HG02852 (cell line): ENCODE measurements at regions not wholly inside any gene's neighbourhood (a gene's known extent, or its start where the extent isn't known, plus 50 kb on each side); places are given as distances from the start of the nearest gene placed in this dataset.

Source experiments
- ATAC-seq: cut with Tn5 transposase; IDR thresholded peaks from one replicate; pipeline ENCODE4 v1.9.1; 2021; ENCODE audit warnings: mild to moderate bottlenecking, moderate library complexity; ENCODE audit not compliant: unreplicated experiment

GRCh38 chr3:187947927-187948682 lies 202.8 kb upstream of the BCL6 start:
- ATAC-seq: no peak

GRCh38 chr3:187949093-187949820 lies 204.0 kb upstream of the BCL6 start:
- ATAC-seq: no peak

DNA sequence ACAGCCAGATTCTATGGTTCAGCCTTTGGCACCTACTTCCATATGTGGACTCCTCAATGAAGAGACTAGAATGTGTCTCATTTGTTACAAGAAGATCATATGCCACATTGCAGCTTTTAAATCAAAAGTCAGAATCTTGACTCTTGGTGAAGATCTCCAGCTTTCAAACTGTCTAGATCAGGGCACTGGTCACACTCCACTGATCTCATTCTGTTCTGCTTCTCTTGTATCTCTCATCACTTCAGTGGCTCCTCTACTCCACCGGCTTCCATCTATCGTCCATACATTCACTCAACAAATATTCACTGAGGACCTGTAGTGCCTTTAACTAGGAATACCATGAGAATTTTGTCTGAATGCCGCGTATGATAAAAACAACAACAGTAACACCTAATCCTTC lies 203.3 kb upstream of the LPP start:
- ATAC-seq: no peak

DNA sequence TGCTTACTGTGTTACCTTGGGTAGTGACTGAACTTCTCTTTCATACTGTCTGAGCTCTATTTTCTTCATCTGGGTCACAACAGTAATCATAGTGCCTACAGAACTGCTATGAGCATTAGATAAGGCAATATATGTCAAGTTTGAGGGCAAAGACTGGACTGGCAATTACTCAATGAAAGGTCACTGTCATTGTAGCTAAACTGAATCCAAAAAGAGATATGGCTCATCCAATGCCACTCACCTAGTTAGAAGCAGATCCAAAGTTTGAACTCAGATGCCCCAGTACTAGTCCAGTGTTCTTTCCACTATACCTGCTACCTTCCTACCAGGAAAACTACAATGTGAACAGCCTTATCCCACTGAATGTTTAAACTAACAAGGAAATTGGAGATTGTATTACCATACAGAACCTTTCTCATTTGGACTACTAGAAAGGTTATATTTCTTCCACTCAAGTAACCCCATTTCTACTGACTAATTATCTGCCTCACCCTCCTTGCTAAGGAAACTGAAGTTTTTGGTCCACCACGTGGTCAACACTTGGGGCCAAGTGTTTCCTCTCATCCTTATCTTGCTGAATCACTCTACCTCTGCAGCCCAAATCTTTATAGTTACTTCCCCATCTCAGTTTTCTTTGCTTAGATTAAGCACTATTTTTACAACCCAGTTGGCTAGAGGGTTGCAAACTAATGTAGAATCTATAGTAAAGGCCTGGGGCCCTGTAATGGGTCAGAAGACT lies 202.3 kb upstream of the LPP start:
- ATAC-seq: no peak

- no peak for ATAC-seq
These were observed 201.1 kb upstream of the LPP start for GRCh38 chr3:187952849-187953248.

DNA sequence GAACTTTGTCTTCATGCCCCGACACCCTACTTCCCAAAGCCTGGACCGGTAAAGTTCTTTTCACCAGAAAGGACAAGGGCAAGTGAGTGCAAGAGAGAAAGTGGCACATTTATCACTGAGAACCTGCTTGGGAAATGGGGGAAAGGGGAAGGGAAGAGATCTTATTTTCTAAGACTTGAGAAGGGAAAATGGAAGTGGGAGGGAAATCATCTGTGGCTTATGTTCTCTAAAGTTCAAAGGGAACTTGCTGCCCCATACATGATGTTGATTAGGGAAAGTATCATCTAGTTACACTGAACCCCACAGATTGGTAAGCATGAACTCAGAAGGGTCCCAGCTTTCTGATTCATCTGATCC lies 199.5 kb upstream of the LPP start:
- ATAC-seq: no peak

- no peak for ATAC-seq
These were observed 198.9 kb upstream of the LPP start for GRCh38 chr3:187954873-187955586.

DNA sequence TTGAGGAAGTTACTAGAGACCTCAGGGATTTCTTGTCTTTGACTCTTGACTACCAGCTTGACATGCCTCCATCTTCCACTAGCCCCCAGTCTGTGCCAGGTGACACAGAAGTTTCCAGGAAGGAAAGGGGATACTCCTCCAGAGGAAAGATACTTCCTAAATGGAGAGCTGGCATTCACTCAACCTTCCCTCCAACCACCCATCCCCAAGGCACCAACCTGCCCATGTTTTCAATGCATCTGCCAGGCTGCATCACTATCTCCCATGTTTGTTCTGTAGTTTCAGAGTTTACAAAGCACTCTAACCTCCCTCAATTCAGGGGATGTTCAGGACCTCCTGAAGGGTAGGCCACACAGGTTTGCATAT lies 198.4 kb upstream of the LPP start:
- ATAC-seq: no peak

- no peak for ATAC-seq
These were observed 196.8 kb upstream of the LPP start for GRCh38 chr3:187957165-187957581.

- no peak for ATAC-seq
These were observed 196.4 kb upstream of the LPP start for GRCh38 chr3:187957582-187957981.

GRCh38 chr3:187958432-187959003 lies 195.4 kb upstream of the LPP start:
- ATAC-seq: no peak

DNA sequence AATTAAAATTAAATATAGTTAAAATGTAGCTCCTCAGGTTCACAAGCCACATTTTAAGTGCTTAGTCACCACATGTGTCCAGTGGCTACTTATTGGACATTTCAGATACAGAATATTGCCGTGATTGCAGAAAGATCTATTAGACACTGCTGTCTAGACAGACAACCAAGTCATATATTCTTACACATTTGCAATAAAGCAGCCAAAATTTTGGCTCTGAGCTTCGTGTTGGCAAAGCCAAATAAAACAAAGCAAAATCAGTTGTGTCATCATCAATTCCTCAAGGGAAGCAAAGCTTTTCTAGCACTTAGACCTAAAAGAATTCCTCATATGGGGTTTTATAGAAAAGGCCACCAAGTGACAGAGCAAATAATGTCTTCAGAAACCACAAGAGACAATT lies 193.1 kb upstream of the LPP start:
- no peak for ATAC-seq

DNA sequence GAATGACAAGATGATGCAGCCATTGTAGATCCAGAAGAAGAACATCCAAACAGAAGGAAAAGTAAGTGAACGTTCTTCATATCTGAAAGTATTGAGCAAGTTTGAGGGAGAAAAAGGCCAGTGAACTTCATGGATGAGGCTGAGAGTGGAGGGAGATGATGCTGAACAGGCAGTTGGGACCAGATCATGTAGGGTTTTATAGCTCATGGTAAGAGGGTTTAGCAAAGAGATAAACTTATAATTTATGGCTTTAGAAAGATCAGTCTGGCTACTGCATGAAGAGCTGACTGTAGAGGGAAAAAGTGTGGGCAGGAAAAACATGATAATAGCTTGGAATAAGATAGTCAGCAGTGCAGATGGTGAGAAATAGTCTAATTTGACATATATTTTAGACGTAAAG lies 192.6 kb upstream of the LPP start:
- no peak for ATAC-seq

GRCh38 chr3:187963003-187963676 lies 190.8 kb upstream of the LPP start:
- ATAC-seq: no peak

DNA sequence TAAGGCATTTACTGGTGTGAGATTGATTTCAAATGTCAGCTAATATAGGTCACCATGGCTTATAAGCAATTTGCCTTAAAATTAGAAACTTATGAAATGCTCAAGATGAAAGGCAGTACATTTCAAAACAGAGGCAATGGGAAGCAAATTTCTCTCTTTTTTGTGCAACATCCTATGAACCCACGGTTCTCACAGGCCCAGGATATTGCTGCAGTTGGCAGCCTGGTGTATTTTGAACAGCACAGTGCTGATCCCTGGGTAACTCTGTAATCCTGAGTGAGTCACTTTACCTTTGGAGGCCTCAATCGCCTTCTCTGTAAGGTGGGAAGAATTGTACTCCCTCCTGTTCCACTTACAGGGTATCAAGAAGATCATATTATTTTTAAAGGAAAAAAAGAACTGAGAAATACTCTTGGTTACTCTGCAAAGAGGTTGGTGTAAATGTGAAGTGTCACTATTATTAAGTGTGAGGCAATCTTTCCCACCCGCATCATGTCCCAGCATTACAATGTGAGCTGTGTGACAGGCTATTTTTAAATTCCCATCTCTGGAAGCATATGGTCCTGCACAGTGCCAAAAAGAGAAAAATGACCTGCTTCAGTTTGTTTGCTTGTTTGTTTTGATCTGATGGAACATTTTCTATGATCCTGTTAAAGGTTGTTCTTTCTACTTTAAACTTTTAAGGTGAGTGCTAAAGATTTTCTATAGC lies 190.1 kb upstream of the LPP start:
- no peak for ATAC-seq

DNA sequence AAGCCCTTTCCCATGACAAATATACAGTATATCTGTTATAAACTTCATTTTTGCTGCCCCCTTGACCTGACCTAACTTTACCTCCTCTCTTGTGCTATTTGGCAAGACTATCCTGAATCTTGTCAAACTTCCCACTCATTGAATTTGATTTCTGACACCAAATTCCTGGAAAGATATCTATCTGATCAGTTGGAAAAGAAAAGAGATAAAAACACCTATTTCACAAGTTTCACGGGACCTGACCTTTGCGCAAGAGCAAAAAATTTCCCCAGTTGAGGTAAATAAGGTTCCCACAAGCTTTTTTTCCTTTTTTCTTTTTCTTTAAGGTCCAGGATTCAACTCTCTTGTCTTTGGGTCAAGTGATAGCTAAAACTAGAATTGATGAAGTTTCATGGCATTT lies 189.2 kb upstream of the LPP start:
- ATAC-seq: no peak

DNA sequence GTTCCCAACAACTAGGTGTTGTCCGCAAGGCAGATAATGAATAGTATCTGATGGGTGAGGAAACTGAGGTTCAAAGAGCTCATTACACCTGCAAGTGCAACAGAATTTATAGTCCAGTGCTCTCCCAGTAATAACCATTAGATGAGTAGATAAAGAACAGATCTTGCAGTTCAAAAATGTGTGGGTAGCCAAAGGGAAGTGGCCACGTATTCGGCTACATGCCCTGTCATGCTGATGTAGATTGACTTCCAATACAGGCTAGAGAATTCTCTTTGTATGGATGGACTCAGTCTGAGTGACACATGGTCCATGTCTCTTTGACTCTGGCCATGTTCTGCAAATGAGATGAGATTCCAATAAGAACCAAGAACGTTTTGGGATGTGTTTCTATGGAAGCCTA lies 187.9 kb upstream of the LPP start:
- ATAC-seq: no peak

DNA sequence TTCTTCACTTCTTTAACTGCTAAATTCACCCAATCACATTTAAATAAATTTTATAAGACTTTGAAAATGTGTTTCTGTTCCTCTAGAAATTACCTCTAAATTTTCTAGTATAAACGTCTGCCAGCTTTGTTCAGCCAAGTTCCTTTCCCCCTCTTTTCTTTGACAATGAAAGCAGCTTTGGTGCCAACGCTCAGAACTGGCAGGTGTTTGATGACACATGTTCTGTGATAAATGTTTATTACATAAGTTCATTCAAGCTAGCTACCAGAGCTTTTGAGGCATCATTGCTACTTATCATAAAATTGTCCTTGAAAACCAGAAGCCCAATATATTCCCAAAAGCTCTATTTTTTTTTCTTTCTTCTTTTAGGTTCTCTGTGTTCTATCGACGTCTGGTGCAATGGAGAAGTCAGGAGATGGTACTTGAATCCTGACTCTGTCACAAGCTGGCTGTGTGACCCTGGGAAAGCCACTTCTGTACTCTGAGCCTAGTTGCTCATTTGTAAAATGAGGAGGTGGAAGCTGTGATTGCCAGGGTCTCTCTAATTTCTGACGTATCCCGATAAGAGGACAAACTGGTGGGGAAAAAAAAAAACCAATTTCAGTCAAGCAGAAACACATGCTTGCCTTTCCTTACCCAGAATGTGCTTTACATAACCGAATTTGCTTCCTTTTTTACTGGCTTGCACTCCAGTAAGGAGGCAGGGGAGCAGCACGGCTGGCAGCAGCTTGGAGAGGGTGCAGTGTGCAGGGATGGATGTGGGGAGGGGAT lies 187.1 kb upstream of the LPP start:
- no peak for ATAC-seq

- ATAC-seq: no peak
These were observed 186.0 kb upstream of the LPP start for GRCh38 chr3:187967993-187968392.
